GM12878 (cell line): ENCODE measurements at regions not wholly inside any gene's neighbourhood (a gene's known extent, or its start where the extent isn't known, plus 50 kb on each side); places are given as distances from the start of the nearest gene placed in this dataset.

Experiments used
- ATAC-seq: fragments of 200-7000 bp; cut with Tn5 transposase; 3 replicates; pipeline ENCODE4 v1.9.1; 2020; ENCODE audit warnings: mild to moderate bottlenecking, moderate library complexity
- BruUV-seq: library from RNA; stranded (reverse); fragments of 400-500 nt; replicated peaks from 2 replicates; lab custom pipeline; 2021; lab: Mats Ljungman, UMichigan
- CTCF ChIA-PET: fragments of 300-600 bp; sonication (Branson Sonifier 250); formaldehyde crosslinking; extraction: SDS; loops from one replicate; lab custom pipeline; 2021; ENCODE audit warnings: inconsistent platforms; lab: Yijun Ruan, JAX
- POLR2A ChIA-PET: fragments of 350-600 bp; formaldehyde crosslinking; extraction: SDS; loops from one replicate; lab custom pipeline; 2021; ENCODE audit warnings: inconsistent platforms; lab: Charles Lee
- RAD21 ChIA-PET: fragments of 300-600 bp; sonication (Branson Sonifier 250); formaldehyde crosslinking; loops from one replicate; lab custom pipeline; 2023; ENCODE audit warnings: antibody characterized with exemption; ENCODE audit not compliant: unreplicated experiment; lab: Charles Lee
- SMC1A ChIA-PET: fragments of 300-600 bp; sonication (Branson Sonifier 250); formaldehyde crosslinking; loops from one replicate; lab custom pipeline; 2023; ENCODE audit not compliant: unreplicated experiment, uncharacterized antibody; lab: Charles Lee
- DNase-seq: peaks from one replicate; pipeline ENCODE4 v3.0.0-alpha.2; 2011; ENCODE audit warnings: low read depth, low spot score
- FAIRE-seq: peaks from 3 replicates; lab custom pipeline; 2011; peaks lifted over from hg19 to GRCh38; lab: Jason Lieb, UNC
- H2AFZ ChIP-seq: 2 replicates; pipeline ENCODE4 v1.6.0; 2011; ENCODE audit warnings: low read depth, low read length, control low read depth; ENCODE audit not compliant: control insufficient read depth
- H3K27ac ChIP-seq: 2 replicates; pipeline ENCODE4 v1.5.1; 2011; ENCODE audit warnings: control low read depth; ENCODE audit not compliant: control insufficient read depth, insufficient read depth
- H3K27me3 ChIP-seq, 2 experiments: replicated peaks in 1 of 2; 2 replicates each; pipeline versions ENCODE4 v1.6.0 to v1.6.1; 2011; ENCODE audit warnings: low read length in 1 of 2; ENCODE audit not compliant: control insufficient read depth in 2 of 2, insufficient read depth in 2 of 2
- H3K36me3 ChIP-seq, 2 experiments: 2 replicates each; pipeline ENCODE4 v1.5.1; 2011; ENCODE audit warnings: low read length in 1 of 2; ENCODE audit not compliant: control insufficient read depth in 2 of 2, insufficient read depth in 2 of 2
- H3K4me1 ChIP-seq: 2 replicates; pipeline ENCODE4 v1.6.1; 2011; ENCODE audit warnings: mild to moderate bottlenecking, low read length, moderate library complexity, mixed read lengths; ENCODE audit not compliant: control insufficient read depth, insufficient read depth
- H3K4me2 ChIP-seq: 2 replicates; pipeline ENCODE4 v1.6.0; 2011; ENCODE audit warnings: control low read depth; ENCODE audit not compliant: control insufficient read depth, insufficient read depth
- H3K4me3 ChIP-seq: fragments of 200-600 bp; sonication (generic); 2 replicates; pipeline ENCODE4 v1.5.1; 2016
- H3K79me2 ChIP-seq: 2 replicates; pipeline ENCODE4 v1.6.0; 2011; ENCODE audit warnings: low read length; ENCODE audit not compliant: control insufficient read depth, insufficient read depth
- H3K9ac ChIP-seq: 2 replicates; pipeline ENCODE4 v1.8.0; 2011; ENCODE audit warnings: low read length, control low read depth, mixed read lengths; ENCODE audit not compliant: control insufficient read depth, insufficient read depth
- H3K9me3 ChIP-seq: replicated peaks from 3 replicates; pipeline ENCODE4 v1.5.1; 2011; ENCODE audit warnings: mild to moderate bottlenecking, low read length; ENCODE audit not compliant: control insufficient read depth, insufficient read depth
- H4K20me1 ChIP-seq: 2 replicates; pipeline ENCODE4 v1.6.0; 2011; ENCODE audit not compliant: control insufficient read depth, insufficient read depth
- EP300 ChIP-seq, 2 experiments: fragments of 150-350 bp in 1 of 2; IDR thresholded peaks; 2 replicates each; pipeline ENCODE4 v1.6.1; 2011 to 2012; ENCODE audit warnings: low read depth in 2 of 2, low read length in 2 of 2, borderline replicate concordance in 1 of 2, improper control_type of control experiment in 1 of 2, inconsistent platforms in 1 of 2; ENCODE audit not compliant: control insufficient read depth in 1 of 2
- EZH2 ChIP-seq: IDR thresholded peaks from 2 replicates; pipeline ENCODE4 v1.6.1; 2012; ENCODE audit warnings: low read depth, mild to moderate bottlenecking, control low read depth, inconsistent platforms, low read length, borderline replicate concordance; ENCODE audit not compliant: control insufficient read depth
- KDM1A ChIP-seq: fragments of 200-600 bp; sonication (generic); IDR thresholded peaks from 2 replicates; pipeline ENCODE4 v1.6.1; 2016; ENCODE audit warnings: borderline replicate concordance
- NBN ChIP-seq: fragments of 450-650 bp; IDR thresholded peaks from 2 replicates; pipeline ENCODE4 v1.6.1; 2016
- NR2F1 ChIP-seq: fragments of 450-650 bp; conservative IDR thresholded peaks from 2 replicates; pipeline ENCODE4 v1.6.1; 2017; ENCODE audit warnings: mild to moderate bottlenecking
- TBL1XR1 ChIP-seq: IDR thresholded peaks from 2 replicates; pipeline ENCODE4 v1.6.1; 2012; ENCODE audit warnings: low read depth, low read length, improper control_type of control experiment
- ZNF592 ChIP-seq: fragments of 450-650 bp; IDR thresholded peaks from 2 replicates; pipeline ENCODE4 v1.6.1; 2017; ENCODE audit warnings: mild to moderate bottlenecking, moderate library complexity
- WGBS: methylation state at CpG from one replicate; pipeline ENCODE4 v1.1.6; 2016; ENCODE audit warnings: low lambda C conversion rate; ENCODE audit not compliant: insufficient replicate concordance, insufficient coverage; ENCODE audit errors: missing lambda C conversion rate; 5-methylcytosine and 5-hydroxymethylcytosine counted together
- in situ Hi-C: fragments of 300-500 bp; cut with MboI; formaldehyde crosslinking; loops from 9 replicates; pipeline ENCODE4 v1.14.3; 2018; ENCODE audit warnings: mixed read lengths
- intact Hi-C: fragments of 100-400 bp; cut with micrococcal nuclease; formaldehyde crosslinking; loops from one replicate; pipeline ENCODE4 v1.14.2; 2022; ENCODE audit not compliant: unreplicated experiment
- TF ChIP-seq, protein P1 (sequence below): fragments of 450-650 bp; IDR thresholded peaks from 2 replicates; pipeline ENCODE4 v1.6.1; 2017; ENCODE audit warnings: mild to moderate bottlenecking
- TF ChIP-seq, protein P2 (sequence below): fragments of 150-350 bp; IDR thresholded peaks from 2 replicates; pipeline ENCODE4 v1.6.1; 2016; ENCODE audit warnings: low read depth, low read length

- TF ChIP-seq NR2F1: no peak
- no peak for TF ChIP-seq NBN
- no peak for TF ChIP-seq EZH2
- TF ChIP-seq KDM1A: no peak
- TF ChIP-seq, protein P1, sequence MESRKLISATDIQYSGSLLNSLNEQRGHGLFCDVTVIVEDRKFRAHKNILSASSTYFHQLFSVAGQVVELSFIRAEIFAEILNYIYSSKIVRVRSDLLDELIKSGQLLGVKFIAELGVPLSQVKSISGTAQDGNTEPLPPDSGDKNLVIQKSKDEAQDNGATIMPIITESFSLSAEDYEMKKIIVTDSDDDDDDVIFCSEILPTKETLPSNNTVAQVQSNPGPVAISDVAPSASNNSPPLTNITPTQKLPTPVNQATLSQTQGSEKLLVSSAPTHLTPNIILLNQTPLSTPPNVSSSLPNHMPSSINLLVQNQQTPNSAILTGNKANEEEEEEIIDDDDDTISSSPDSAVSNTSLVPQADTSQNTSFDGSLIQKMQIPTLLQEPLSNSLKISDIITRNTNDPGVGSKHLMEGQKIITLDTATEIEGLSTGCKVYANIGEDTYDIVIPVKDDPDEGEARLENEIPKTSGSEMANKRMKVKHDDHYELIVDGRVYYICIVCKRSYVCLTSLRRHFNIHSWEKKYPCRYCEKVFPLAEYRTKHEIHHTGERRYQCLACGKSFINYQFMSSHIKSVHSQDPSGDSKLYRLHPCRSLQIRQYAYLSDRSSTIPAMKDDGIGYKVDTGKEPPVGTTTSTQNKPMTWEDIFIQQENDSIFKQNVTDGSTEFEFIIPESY: no peak
- no peak for TF ChIP-seq EP300 (IDR thresholded peaks at IDR 0.05; ENCODE audit: borderline replicate concordance in 1 of 2, control insufficient read depth in 1 of 2, low read depth in 2 of 2, low read length in 2 of 2)
- TF ChIP-seq ZNF592: no peak
- no peak for TF ChIP-seq TBL1XR1
- TF ChIP-seq, protein P2, sequence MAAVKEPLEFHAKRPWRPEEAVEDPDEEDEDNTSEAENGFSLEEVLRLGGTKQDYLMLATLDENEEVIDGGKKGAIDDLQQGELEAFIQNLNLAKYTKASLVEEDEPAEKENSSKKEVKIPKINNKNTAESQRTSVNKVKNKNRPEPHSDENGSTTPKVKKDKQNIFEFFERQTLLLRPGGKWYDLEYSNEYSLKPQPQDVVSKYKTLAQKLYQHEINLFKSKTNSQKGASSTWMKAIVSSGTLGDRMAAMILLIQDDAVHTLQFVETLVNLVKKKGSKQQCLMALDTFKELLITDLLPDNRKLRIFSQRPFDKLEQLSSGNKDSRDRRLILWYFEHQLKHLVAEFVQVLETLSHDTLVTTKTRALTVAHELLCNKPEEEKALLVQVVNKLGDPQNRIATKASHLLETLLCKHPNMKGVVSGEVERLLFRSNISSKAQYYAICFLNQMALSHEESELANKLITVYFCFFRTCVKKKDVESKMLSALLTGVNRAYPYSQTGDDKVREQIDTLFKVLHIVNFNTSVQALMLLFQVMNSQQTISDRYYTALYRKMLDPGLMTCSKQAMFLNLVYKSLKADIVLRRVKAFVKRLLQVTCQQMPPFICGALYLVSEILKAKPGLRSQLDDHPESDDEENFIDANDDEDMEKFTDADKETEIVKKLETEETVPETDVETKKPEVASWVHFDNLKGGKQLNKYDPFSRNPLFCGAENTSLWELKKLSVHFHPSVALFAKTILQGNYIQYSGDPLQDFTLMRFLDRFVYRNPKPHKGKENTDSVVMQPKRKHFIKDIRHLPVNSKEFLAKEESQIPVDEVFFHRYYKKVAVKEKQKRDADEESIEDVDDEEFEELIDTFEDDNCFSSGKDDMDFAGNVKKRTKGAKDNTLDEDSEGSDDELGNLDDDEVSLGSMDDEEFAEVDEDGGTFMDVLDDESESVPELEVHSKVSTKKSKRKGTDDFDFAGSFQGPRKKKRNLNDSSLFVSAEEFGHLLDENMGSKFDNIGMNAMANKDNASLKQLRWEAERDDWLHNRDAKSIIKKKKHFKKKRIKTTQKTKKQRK: no peak
- Histone ChIP-seq H3K79me2 (no peaks in the 10 kb centered on the region), H3K36me3 (no peaks in the 10 kb centered on the region), H3K27ac (no peak overlapping the region), H3K27me3 (no peaks in the 10 kb centered on the region), H3K9me3 (no peaks in the 10 kb centered on the region; the same call in 2 of the 3 replicates), H3K4me2 (no peak overlapping the region), H3K4me3 (no peak overlapping the region), H3K9ac (no peak overlapping the region), H3K4me1 (0 out of 2 replicates have a peak, but pooled peaks cover 3% of the 10 kb centered on the region), H4K20me1 (no peaks in the 10 kb centered on the region), H2AFZ (no peak overlapping the region)
- RAD21 ChIA-PET: interaction anchor here (1.2 kb wide), 1 partner anchor 10 kb away, joined by 3 read pairs; no protein-coding TSS in a partner anchor
- in situ Hi-C loops: no loop called here
- POLR2A ChIA-PET: no interaction called here
- intact Hi-C loops: no loop called here
- FAIRE-seq (no peak), ATAC-seq (no peak), DNase-seq (no peak)
- 85% methylated on average over 10 of the region's 10 CpGs for WGBS
- no TSS peak for BruUV-seq
- CTCF ChIA-PET: interaction anchor here (0.7 kb wide), 1 partner anchor 149 kb away, joined by 4 read pairs; no protein-coding TSS in a partner anchor
- SMC1A ChIA-PET: interaction anchor here (1.1 to 1.3 kb wide), 2 partner anchors 33 kb away, joined by 3 read pairs; no protein-coding TSS in a partner anchor
These were observed 52.4 kb upstream of the ATF7IP2 start for GRCh38 chr16:10333321-10334032.
